ENCODE measurements at regions not wholly inside any gene's neighbourhood (a gene's known extent, or its start where the extent isn't known, plus 50 kb on each side); places are given as distances from the start of the nearest gene placed in this dataset.
"Not testable (repeated sequence)": the region's sequence is repeated elsewhere in the genome, so short reads cannot be mapped to it uniquely, and the experiment has no call there.

- no peak for TF ChIP-seq CTCF (IDR thresholded peaks at IDR 0.05; ENCODE audit: low read depth, low read length)
- DNase-seq (ENCODE audit: low read depth in 2 of 2): peak in 1 of 2 donors; percentile 50
- no peak overlapping the region for H3K4me3 ChIP-seq (replicated peaks in 1 of 2; ENCODE audit: low read depth in 2 of 2, low read length in 2 of 2)
Measured at GRCh38 chr5:91306497-91306896, 76.6 kb downstream of the ARRDC3 start.

- no peak overlapping the region for H3K4me3 ChIP-seq (replicated peaks in 1 of 2; ENCODE audit: low read depth in 2 of 2, low read length in 2 of 2)
- no peak for DNase-seq (ENCODE audit: low read depth in 2 of 2)
- no peak for TF ChIP-seq CTCF (IDR thresholded peaks at IDR 0.05; ENCODE audit: low read depth, low read length)
Measured at GRCh38 chr5:91305640-91306039, 77.5 kb downstream of the ARRDC3 start.

GRCh38 chr5:91304015-91304414, 79.1 kb downstream of the ARRDC3 start:
- not testable (repeated sequence) for DNase-seq (ENCODE audit: low read depth in 2 of 2); H3K4me3 ChIP-seq (replicated peaks in 1 of 2; ENCODE audit: low read depth in 2 of 2, low read length in 2 of 2)

GRCh38 chr5:91302958-91303357, 80.2 kb downstream of the ARRDC3 start:
- no peak for DNase-seq (ENCODE audit: low read depth in 2 of 2)
- TF ChIP-seq CTCF (IDR thresholded peaks at IDR 0.05; ENCODE audit: low read depth, low read length): no peak

GRCh38 chr5:91302305-91302704, 80.8 kb downstream of the ARRDC3 start:
- no peak for DNase-seq (ENCODE audit: low read depth in 2 of 2)
- H3K4me3 ChIP-seq (replicated peaks in 1 of 2; ENCODE audit: low read depth in 2 of 2, low read length in 2 of 2): no peak overlapping the region
- no peak for TF ChIP-seq CTCF (IDR thresholded peaks at IDR 0.05; ENCODE audit: low read depth, low read length)

More at GRCh38 chr5:91302958-91303357, 80.2 kb downstream of the ARRDC3 start:
- H3K4me3 ChIP-seq (replicated peaks in 1 of 2; ENCODE audit: low read depth in 2 of 2, low read length in 2 of 2): no peak overlapping the region

GRCh38 chr5:91301106-91301846, 81.8 kb downstream of the ARRDC3 start:
- DNase-seq (ENCODE audit: low read depth in 2 of 2): peak; percentile 85 to 88
- H3K4me3 ChIP-seq (replicated peaks in 1 of 2; ENCODE audit: low read depth in 2 of 2, low read length in 2 of 2): no peak overlapping the region
- no peak for TF ChIP-seq CTCF (IDR thresholded peaks at IDR 0.05; ENCODE audit: low read depth, low read length)

GRCh38 chr5:91297994-91298393, 85.1 kb downstream of the ARRDC3 start:
- no peak for DNase-seq (ENCODE audit: low read depth in 2 of 2)
- H3K4me3 ChIP-seq (replicated peaks in 1 of 2; ENCODE audit: low read depth in 2 of 2, low read length in 2 of 2): no peak overlapping the region
- no peak for TF ChIP-seq CTCF (IDR thresholded peaks at IDR 0.05; ENCODE audit: low read depth, low read length)

All from cardiac fibroblast (primary cell).